Inferior parietal cortex (tissue), 1 donor: ENCODE measurements at regions not wholly inside any gene's neighbourhood (a gene's known extent, or its start where the extent isn't known, plus 50 kb on each side); places are given as distances from the start of the nearest gene placed in this dataset.
A peak's percentile ranks its signal among the peaks of the same experiment; 100 is the strongest.

ENCODE experiments used
- DNase-seq: peaks from one replicate; pipeline ENCODE4 v3.0.0-alpha.2; 2016; ENCODE audit errors: extremely low spot score

GRCh38 chr2:239905884-239906654 is 119.1 kb downstream of the NDUFA10 start:
- DNase-seq: no peak

- no peak for DNase-seq
Observed at GRCh38 chr2:239905306-239905705, 119.8 kb downstream of the NDUFA10 start.

GRCh38 chr2:239904496-239904895 is 120.6 kb downstream of the NDUFA10 start:
- DNase-seq: no peak

- DNase-seq: no peak
Observed at GRCh38 chr2:239903803-239904202, 121.3 kb downstream of the NDUFA10 start.

- DNase-seq: no peak
Observed at GRCh38 chr2:239903210-239903609, 121.9 kb downstream of the NDUFA10 start.

GRCh38 chr2:239902749-239903201 is 122.4 kb downstream of the NDUFA10 start:
- no peak for DNase-seq

GRCh38 chr2:239898292-239898925 is 126.7 kb downstream of the NDUFA10 start:
- no peak for DNase-seq

GRCh38 chr2:239897596-239898235 is 127.4 kb downstream of the NDUFA10 start:
- DNase-seq: no peak

GRCh38 chr2:239896075-239896474 is 129.1 kb downstream of the NDUFA10 start:
- DNase-seq: no peak

GRCh38 chr2:239895669-239896068 is 129.5 kb downstream of the NDUFA10 start:
- peak; percentile 6 for DNase-seq

- no peak for DNase-seq
Observed at GRCh38 chr2:239895116-239895515, 130.0 kb downstream of the NDUFA10 start.

GRCh38 chr2:239894276-239894675 is 130.9 kb downstream of the NDUFA10 start:
- DNase-seq: no peak

- DNase-seq: no peak
Observed at GRCh38 chr2:239893236-239893515, 132.0 kb downstream of the NDUFA10 start.

- no peak for DNase-seq
Observed at GRCh38 chr2:239892441-239893235, 132.5 kb downstream of the NDUFA10 start.

GRCh38 chr2:239891698-239892097 is 133.4 kb downstream of the NDUFA10 start:
- no peak for DNase-seq

- no peak for DNase-seq
Observed at GRCh38 chr2:239890206-239890746, 134.9 kb downstream of the NDUFA10 start.

- no peak for DNase-seq
Observed at GRCh38 chr2:239889641-239890121, 135.5 kb downstream of the NDUFA10 start.

- no peak for DNase-seq
Observed at GRCh38 chr2:239887604-239888003, 137.5 kb downstream of the NDUFA10 start.

- no peak for DNase-seq
Observed at GRCh38 chr2:239886781-239887180, 138.4 kb downstream of the NDUFA10 start.

GRCh38 chr2:239884875-239885274 is 140.3 kb downstream of the NDUFA10 start:
- no peak for DNase-seq

GRCh38 chr2:239884051-239884405 is 141.1 kb downstream of the NDUFA10 start:
- no peak for DNase-seq
